Stimulated activated CD8-positive, alpha-beta memory T cell treated with anti-CD3 and anti-CD28 coated beads, Interleukin-7, amount 100 ng/mL, for 4 hours (primary cell): ENCODE measurements at regions not wholly inside any gene's neighbourhood (a gene's known extent, or its start where the extent isn't known, plus 50 kb on each side); places are given as distances from the start of the nearest gene placed in this dataset.
"Not testable (repeated sequence)": the region's sequence is repeated elsewhere in the genome, so short reads cannot be mapped to it uniquely, and the experiment has no call there.

Source experiments
- DNase-seq, 2 donors: peaks; one replicate each; pipeline ENCODE4 v3.0.0-alpha.2; 2020; ENCODE audit warnings: low read depth in 2 of 2

- DNase-seq = no peak
Measured at GRCh38 chr10:86579883-86580520, 58.4 kb upstream of the WAPL start.

- no peak for DNase-seq
Measured at GRCh38 chr10:86580521-86580891, 58.9 kb upstream of the WAPL start.

DNA sequence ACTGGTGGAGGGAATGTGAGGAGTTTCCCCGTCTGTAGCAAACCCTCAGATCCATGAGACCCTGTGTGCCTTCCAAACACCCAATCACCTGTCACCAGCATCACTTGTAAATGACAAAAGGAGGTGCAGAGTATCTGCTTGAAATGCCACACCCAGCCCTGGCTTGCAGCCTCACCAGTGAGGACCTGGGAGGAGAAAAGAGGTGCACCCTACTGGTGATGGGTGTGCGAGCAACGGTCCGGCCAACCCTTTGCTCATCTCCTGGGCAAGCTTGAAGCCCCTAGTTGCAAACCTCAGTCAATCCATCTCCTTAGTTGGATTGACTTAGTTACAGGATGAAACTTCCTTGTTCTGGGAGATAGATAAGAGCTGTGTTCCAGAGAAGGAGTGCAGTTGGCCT lies 62.4 kb upstream of the WAPL start:
- no peak for DNase-seq

DNA sequence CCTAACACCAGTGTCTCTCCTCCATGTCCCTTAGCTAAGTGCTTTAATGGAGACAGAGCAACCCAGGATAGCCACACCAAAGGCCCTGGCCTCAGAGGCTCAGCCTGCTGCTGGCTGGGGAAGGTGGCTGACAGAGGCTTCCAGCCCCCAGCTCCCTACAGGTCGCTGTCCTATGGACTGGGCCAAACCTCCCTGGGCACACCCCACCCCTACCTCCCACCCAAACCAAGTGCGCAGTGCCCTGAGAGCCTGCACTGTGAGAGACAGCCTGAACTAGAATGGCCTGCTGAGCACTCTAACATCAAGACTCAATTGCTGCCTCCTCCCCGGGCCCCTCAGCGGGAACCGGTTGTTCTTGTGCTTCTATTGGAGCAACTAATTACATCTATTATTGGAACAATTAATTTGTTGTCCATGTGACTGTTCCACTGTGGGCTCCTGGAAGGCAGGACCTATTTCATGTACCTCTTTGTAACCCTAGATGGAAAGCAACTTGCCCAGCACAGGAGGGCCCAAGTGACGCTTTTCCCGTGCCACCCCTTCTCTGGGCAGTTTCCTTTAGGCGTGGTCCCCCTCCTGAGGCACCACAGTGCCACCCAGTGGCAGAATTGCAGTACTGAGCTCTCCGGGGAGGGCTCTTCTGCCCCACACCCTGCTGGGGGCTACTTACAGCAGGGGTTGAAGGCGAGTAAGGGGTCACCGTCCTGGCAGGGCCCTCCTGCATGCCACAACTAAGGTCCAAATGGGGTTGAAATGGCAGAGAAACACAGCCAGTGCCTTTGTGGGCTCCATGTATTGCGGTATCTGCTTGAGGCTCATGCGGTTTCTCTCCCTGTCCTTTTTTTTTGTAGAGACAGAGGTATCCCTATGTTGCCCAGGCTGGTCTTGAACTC lies 63.7 kb upstream of the WAPL start:
- DNase-seq = peak; percentile 37 to 52

DNA sequence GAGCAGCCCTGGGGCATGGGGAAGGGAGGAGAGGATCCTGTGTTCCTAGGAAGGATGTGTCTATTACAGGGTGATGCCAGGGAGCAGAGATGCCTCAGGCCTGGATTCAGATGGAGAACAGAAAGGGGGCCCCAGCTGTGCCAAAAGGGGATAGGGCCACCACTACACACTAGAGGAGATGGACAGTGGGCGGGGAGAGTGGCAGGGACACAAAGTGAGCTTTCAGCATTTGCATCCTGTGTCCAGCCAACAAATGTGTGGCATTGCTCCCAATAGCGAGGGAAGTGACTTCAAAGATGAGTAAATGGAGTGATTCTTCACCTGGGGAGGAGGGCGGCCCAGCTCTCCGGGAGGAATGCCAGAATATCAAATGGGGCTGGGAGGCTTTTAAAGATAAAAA lies 64.9 kb upstream of the WAPL start:
- DNase-seq = no peak

DNA sequence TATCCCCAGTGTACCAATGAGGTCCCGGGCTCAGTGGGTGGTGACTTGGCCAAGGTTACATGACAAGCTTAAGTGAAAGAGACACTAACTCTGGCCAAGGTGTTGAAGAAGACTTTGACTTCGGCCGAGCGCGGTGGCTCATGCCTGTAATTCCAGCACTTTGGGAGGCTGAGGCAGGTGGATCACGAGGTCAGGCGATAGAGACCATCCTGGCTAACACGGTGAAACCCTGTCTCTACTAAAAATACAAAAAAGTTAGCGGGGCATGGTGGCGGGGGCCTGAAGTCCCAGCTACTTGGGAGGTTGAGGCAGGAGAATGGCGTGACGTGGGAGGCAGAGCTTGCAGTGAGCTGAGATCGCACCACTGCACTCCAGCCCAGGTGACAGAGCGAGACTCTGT lies 65.6 kb upstream of the OPN4 start:
- DNase-seq = not testable (repeated sequence)

DNA sequence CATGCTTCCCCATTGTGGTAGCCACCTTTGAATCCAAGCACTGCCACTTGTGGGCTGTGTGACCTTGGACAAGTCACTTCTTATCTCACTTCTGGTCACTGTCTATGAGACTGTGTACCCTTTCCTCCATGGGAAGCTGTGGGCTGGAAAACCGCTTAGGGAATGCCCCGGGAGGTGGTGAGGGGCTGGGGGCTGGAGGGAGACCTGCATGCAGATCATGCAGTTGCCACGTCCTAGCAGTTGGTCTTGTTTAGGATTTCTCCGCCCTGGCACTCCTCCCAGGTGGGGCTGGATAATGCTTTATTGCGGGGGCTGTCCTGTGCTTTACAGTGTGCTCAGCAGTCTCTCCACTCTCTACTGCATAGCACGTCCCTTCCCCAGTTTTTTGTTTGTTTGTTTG lies 62.9 kb upstream of the OPN4 start:
- no peak for DNase-seq

DNA sequence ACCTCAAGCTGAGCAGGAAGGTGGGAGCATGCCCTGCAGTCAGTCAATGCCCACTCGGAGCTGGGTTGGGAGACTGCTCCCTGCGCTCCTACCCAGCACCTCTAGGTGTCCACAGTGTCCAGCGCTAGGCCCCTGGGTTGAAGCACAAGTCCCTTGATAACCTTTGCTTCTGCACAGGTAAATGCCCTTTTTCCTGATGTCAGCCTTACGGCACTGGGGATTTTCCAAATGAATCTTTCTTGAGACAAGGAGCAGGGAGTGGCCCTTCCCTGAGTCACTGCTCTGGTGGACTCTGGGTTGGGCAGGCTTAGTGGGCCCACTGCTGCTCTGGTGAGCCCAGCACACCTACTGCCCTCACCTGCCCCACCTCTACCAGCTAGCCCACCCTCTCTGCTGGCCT lies 61.9 kb upstream of the OPN4 start:
- DNase-seq = no peak

DNA sequence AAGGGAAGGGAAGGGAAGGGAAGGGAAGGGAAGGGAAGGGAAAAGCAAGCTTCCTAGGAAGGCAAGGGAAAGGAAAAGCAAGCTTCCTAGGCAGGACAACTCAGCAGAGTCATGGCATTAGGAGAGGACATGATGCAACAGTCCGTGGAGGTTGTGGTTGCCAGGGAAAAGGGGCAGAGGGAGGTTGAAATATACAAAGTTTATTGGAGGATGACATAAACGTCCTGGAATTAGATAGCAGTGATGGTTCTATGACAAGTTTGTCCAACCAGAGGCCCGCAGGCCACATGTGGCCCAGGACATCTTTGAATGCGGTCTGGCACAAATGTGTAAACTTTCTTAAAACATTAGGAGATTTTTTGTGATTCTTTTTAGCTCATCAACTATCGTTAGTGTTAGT lies 59.8 kb upstream of the OPN4 start:
- DNase-seq = no peak

GRCh38 chr10:86595496-86595895 lies 58.9 kb upstream of the OPN4 start:
- DNase-seq = no peak

DNA sequence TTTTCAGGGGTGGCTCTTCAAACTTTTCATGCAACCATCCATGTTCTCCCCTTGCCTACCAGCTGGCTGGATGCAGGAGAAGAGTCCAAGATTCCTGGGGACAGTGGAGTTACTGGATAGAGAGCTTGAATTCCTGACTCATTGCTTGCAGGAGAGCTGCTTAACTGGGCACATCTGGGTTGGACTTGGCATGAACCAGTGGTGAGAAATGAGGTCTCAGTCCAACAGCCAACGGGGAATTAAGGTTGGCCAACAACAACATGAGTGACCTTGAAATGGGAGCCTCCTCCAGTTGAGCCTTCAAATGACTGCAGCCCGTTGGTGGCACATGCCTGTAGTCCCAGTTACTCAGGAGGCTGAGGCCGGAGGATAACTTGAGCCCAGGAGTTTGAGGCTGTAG lies 58.1 kb upstream of the OPN4 start:
- no peak for DNase-seq

DNA sequence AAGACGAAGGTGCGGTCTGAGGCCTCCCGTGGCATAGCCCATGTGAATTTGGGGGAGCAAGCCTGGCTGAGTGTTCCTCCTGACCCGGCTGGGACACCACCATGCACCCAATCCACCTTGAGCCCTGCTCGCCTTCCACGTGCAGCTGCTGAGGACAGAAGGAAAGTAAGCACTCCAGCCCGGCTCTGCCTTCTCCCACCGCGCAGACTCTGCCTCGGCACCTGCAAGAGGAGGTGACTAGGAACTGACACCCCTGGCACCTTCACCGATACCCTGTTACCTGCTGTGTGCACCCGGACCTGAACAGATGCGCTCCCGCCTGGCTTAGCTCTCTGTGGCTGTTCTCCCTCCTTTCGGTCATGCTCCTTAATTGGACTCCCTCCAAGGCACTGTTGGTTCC lies 57.0 kb upstream of the OPN4 start:
- no peak for DNase-seq

GRCh38 chr10:86598151-86598550 lies 56.2 kb upstream of the OPN4 start:
- DNase-seq = no peak

DNA sequence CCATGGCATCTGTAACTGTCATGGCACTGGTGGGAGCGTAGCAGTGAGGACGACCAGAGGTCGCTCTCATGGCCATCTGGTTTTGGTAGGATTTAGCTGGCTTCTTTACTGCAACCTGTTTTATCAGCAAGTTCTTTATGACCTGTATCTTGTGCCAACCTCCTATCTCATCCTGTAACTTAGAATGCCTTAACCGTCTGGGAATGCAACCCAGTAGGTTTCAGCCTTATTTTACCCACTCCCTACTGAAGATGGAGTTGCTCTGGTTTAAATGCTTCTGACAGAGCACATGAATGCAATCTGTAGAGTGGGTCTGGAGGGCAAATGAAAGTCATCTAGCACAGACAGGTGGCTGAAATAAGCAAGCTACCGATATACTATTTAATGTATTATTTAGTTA lies 55.3 kb upstream of the OPN4 start:
- no peak for DNase-seq

DNA sequence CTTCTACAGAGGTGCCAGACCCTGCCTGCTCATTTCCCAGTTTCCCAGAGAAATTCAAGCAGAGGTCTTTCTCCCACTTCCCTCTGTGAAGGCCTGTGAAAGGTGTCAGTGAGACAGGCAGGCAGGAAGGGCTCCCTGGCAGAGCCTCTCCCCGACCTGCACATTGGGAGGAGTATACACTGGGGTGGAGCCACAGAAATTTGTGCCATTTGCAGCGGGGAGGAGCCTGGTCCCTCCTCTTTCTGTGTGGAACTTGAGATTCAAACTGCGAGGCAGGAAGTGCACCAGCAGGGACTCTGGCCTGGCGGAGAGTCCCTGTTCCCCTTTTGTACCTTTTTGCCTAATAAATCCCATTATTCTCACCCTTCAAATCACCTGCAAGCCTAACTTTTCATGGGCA lies 54.6 kb upstream of the OPN4 start:
- DNase-seq = no peak

- no peak for DNase-seq
Measured at GRCh38 chr10:86600296-86600695, 54.1 kb upstream of the OPN4 start.

- DNase-seq = no peak
Measured at GRCh38 chr10:86601956-86602602, 52.3 kb upstream of the OPN4 start.

DNA sequence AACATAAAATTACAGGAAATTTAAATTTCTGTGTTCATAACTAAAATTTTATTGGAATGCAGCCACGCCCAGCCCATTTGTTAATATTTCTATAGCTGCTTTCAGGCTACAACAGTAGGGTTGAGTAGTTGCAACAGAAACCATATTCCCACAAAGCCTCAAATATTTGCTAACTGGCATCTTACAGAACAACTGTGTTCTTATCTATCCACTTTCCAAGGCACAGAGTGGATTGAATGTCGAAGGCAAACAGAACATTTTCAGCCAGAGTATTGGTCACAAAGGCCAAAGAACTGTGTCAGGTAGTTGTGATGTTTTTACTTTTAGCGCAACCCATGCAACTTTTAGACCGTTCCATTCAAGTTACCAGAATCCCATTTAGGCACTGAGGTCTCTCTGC lies 51.1 kb upstream of the OPN4 start:
- DNase-seq = no peak
